Gastroesophageal sphincter (tissue), 4 donors: ENCODE measurements at regions not wholly inside any gene's neighbourhood (a gene's known extent, or its start where the extent isn't known, plus 50 kb on each side); places are given as distances from the start of the nearest gene placed in this dataset.

ENCODE experiments used
- ATAC-seq: fragments of 150-250 bp; one replicate; pipeline ENCODE4 v1.9.1; 2016; ENCODE audit warnings: mild to moderate bottlenecking, moderate library complexity
- H3K27ac ChIP-seq, 4 donors: fragments of 200-600 bp; sonication (generic) in 3 of 4; 1 replicate in 3 of 4; 2 replicates in 1 of 4; pipeline ENCODE4 v1.5.1; 2016 to 2019
- H3K27me3 ChIP-seq: fragments of 200-600 bp; sonication (generic); one replicate; pipeline ENCODE4 v1.5.1; 2019
- H3K36me3 ChIP-seq, 2 donors: fragments of 200-600 bp; sonication (generic); one replicate each; pipeline ENCODE4 v1.5.1; 2019; ENCODE audit warnings: control low read depth in 1 of 2
- H3K4me1 ChIP-seq, 3 donors: fragments of 200-600 bp; sonication (generic); 1 replicate in 2 of 3; 2 replicates in 1 of 3; pipeline ENCODE4 v1.5.1; 2016 to 2019; ENCODE audit warnings: control low read depth in 2 of 3
- H3K4me3 ChIP-seq, 2 donors: fragments of 200-600 bp; sonication (generic); one replicate each; pipeline ENCODE4 v1.5.1; 2019; ENCODE audit warnings: mild to moderate bottlenecking in 1 of 2, moderate library complexity in 1 of 2
- H3K9me3 ChIP-seq, 3 donors: fragments of 200-600 bp; sonication (generic); one replicate each; pipeline ENCODE4 v1.5.1; 2017 to 2019; ENCODE audit warnings: control low read depth in 2 of 3
- CTCF ChIP-seq, 4 experiments: fragments of 200-600 bp in 2 of 4; fragments of 450-650 bp in 2 of 4; sonication (generic) in 1 of 4; IDR thresholded peaks; one replicate each; pipeline ENCODE4 v1.5.1; 2017 to 2019; ENCODE audit warnings: antibody characterized with exemption in 4 of 4, mild to moderate bottlenecking in 2 of 4, moderate library complexity in 2 of 4
- EP300 ChIP-seq: sonication (generic); formaldehyde crosslinking; IDR thresholded peaks from one replicate; pipeline ENCODE4 v1.6.1; 2017; ENCODE audit warnings: antibody characterized with exemption, mild to moderate bottlenecking
- POLR2A ChIP-seq, 2 donors: fragments of 450-650 bp; IDR thresholded peaks; one replicate each; pipeline ENCODE4 v1.6.1; 2017; ENCODE audit warnings: antibody characterized with exemption in 2 of 2, mild to moderate bottlenecking in 2 of 2, moderate library complexity in 1 of 2
- POLR2AphosphoS5 ChIP-seq: sonication (generic); formaldehyde crosslinking; IDR thresholded peaks from one replicate; pipeline ENCODE4 v1.6.1; 2017; ENCODE audit warnings: antibody characterized with exemption
- WGBS, 2 donors: methylation state at CpG; one replicate each; pipeline ENCODE4 v1.1.5; 2018; ENCODE audit warnings: low coverage in 1 of 2; 5-methylcytosine and 5-hydroxymethylcytosine counted together

GRCh38 chr14:47949006-47949405 is 273.6 kb upstream of the MDGA2 start:
- no peaks in the 10 kb centered on the region for H3K36me3 ChIP-seq
- H3K4me1 ChIP-seq = no peaks in the 10 kb centered on the region
- H3K27ac ChIP-seq = no peak overlapping the region
- no peak for TF ChIP-seq POLR2A (IDR thresholded peaks at IDR 0.05)
- TF ChIP-seq CTCF (IDR thresholded peaks at IDR 0.05) = no peak
- no peak for TF ChIP-seq EP300
- no peaks in the 10 kb centered on the region for H3K9me3 ChIP-seq
- no peaks in the 10 kb centered on the region for H3K27me3 ChIP-seq
- no peak for ATAC-seq
- 16 to 58% methylated on average over 2 to 6 of the region's 6 CpGs for WGBS, 2 donors
- no peak overlapping the region for H3K4me3 ChIP-seq

GRCh38 chr14:47935332-47935731 is 259.9 kb upstream of the MDGA2 start:
- TF ChIP-seq POLR2AphosphoS5 = no peak
- TF ChIP-seq POLR2A (IDR thresholded peaks at IDR 0.05) = no peak
- no peak for TF ChIP-seq CTCF (IDR thresholded peaks at IDR 0.05)
- no peak for TF ChIP-seq EP300
- no peak for ATAC-seq
- Histone ChIP-seq H3K4me3 (no peak overlapping the region), H3K27ac (no peak overlapping the region), H3K36me3 (no peaks in the 10 kb centered on the region), H3K27me3 (no peaks in the 10 kb centered on the region), H3K9me3 (no peaks in the 10 kb centered on the region), H3K4me1 (no peaks in the 10 kb centered on the region)
- 39 to 43% methylated on average over 4 of the region's 4 CpGs for WGBS, 2 donors

- Histone ChIP-seq H3K36me3 (no peaks in the 10 kb centered on the region), H3K9me3 (no peaks in the 10 kb centered on the region), H3K27ac (no peak overlapping the region), H3K27me3 (no peaks in the 10 kb centered on the region), H3K4me3 (no peak overlapping the region), H3K4me1 (no peaks in the 10 kb centered on the region)
- TF ChIP-seq POLR2AphosphoS5 = no peak
- ATAC-seq = no peak
Measured at GRCh38 chr14:47929334-47929733, 253.9 kb upstream of the MDGA2 start.

GRCh38 chr14:47921133-47921532 is 245.7 kb upstream of the MDGA2 start:
- H3K4me1 ChIP-seq = no peaks in the 10 kb centered on the region
- TF ChIP-seq EP300 (no peak), POLR2A (IDR thresholded peaks at IDR 0.05) (no peak), POLR2AphosphoS5 (no peak), CTCF (IDR thresholded peaks at IDR 0.05) (no peak)
- WGBS, 2 donors = 48 to 88% methylated on average over 1 of the region's 1 CpG
- no peak overlapping the region for H3K27ac ChIP-seq
- H3K4me3 ChIP-seq = no peak overlapping the region
- no peaks in the 10 kb centered on the region for H3K27me3 ChIP-seq
- H3K36me3 ChIP-seq = no peaks in the 10 kb centered on the region
- H3K9me3 ChIP-seq = no peaks in the 10 kb centered on the region
- no peak for ATAC-seq

GRCh38 chr14:47919997-47920396 is 244.6 kb upstream of the MDGA2 start:
- 94% methylated on average over 2 of the region's 6 CpGs; no CpG with 5 or more reads in 1 of the 2 donors for WGBS, 2 donors
- no peaks in the 10 kb centered on the region for H3K36me3 ChIP-seq
- H3K27ac ChIP-seq = no peak overlapping the region
- TF ChIP-seq EP300 = no peak
- no peak for TF ChIP-seq POLR2AphosphoS5
- no peaks in the 10 kb centered on the region for H3K9me3 ChIP-seq
- H3K4me1 ChIP-seq = no peaks in the 10 kb centered on the region
- no peaks in the 10 kb centered on the region for H3K27me3 ChIP-seq
- H3K4me3 ChIP-seq = no peak overlapping the region
- ATAC-seq = no peak

- Histone ChIP-seq H3K4me3 (no peak overlapping the region), H3K36me3 (no peaks in the 10 kb centered on the region), H3K27me3 (no peaks in the 10 kb centered on the region), H3K9me3 (no peaks in the 10 kb centered on the region), H3K4me1 (no peaks in the 10 kb centered on the region), H3K27ac (no peak overlapping the region)
- TF ChIP-seq POLR2A (IDR thresholded peaks at IDR 0.05) (no peak), POLR2AphosphoS5 (no peak), CTCF (IDR thresholded peaks at IDR 0.05) (no peak), EP300 (no peak)
- WGBS, 2 donors = 94% methylated on average over 3 of the region's 8 CpGs; no CpG with 5 or more reads in 1 of the 2 donors
- no peak for ATAC-seq
Measured at GRCh38 chr14:47919334-47919846, 244.0 kb upstream of the MDGA2 start.
